Activated T-helper 9 cell treated with anti-CD3 and anti-CD28 coated beads, Interleukin-2, amount 50 U/mL, for 16 hours (primary cell): ENCODE measurements at regions not wholly inside any gene's neighbourhood (a gene's known extent, or its start where the extent isn't known, plus 50 kb on each side); places are given as distances from the start of the nearest gene placed in this dataset.
"Not testable (repeated sequence)": the region's sequence is repeated elsewhere in the genome, so short reads cannot be mapped to it uniquely, and the experiment has no call there.

Source experiments
- DNase-seq: peaks from one replicate; pipeline ENCODE4 v3.0.0-alpha.2; 2020; ENCODE audit warnings: low read depth

DNA sequence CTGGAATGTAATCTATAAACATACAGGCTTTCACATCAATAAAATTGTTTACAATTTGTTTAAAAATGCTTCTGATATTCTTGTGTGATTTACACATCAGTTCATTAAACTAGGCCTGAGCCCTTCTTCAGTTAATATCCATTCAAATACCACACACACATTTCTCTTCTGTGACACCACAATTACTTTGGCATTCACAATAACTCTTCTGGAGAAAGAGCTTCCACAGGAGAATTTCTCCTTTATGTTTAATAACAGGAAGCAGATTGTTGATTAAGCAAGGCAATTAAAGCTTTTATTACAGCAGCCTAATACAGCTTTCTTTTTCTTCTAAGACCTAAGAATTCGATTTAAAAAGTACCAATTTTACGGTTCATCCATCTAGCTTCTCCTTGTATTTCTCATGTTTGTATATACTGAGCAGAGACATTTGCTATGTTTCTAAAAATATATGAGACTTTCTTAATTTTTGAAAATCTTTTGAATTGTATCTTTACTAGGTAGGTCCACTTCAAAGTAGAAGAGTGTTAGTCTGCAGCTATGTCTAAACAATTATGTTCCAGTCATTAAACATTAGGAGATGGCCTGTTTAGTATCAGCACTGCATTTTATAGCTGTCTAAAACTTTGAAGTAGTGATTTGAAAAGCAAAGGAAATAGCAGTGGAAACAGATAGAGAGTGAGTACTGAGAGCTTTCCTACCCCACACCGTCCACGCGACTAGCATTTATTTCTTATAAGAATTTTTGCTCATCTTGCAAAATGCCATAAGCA, 511.1 kb upstream of the UBE2E2 start:
- DNase-seq: no peak

- no peak for DNase-seq
These were observed 502.3 kb upstream of the UBE2E2 start for GRCh38 chr3:22700876-22701275.

GRCh38 chr3:22704166-22704565, 499.0 kb upstream of the UBE2E2 start:
- DNase-seq: no peak

GRCh38 chr3:22704571-22705354, 498.4 kb upstream of the UBE2E2 start:
- DNase-seq: no peak

DNA sequence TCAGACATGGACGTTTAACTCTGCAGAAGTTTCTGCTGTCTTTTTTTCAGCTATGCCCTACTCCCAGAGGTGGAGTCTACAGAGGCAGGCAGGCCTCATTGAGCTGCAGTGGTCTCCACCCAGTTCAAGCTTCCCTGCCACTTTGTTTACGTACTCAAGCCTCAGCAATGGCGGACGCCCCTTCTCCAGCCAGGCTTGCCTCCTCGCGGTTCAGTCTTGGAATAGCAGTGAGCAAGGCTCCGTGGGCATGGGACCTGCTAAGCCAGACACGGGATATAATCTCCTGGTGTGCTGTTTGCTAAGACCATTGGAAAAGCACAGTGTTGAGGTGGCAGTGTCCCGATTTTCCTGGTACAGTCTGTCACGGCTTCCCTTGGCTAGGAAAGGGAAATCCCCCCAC, 496.2 kb upstream of the UBE2E2 start:
- not testable (repeated sequence) for DNase-seq

DNA sequence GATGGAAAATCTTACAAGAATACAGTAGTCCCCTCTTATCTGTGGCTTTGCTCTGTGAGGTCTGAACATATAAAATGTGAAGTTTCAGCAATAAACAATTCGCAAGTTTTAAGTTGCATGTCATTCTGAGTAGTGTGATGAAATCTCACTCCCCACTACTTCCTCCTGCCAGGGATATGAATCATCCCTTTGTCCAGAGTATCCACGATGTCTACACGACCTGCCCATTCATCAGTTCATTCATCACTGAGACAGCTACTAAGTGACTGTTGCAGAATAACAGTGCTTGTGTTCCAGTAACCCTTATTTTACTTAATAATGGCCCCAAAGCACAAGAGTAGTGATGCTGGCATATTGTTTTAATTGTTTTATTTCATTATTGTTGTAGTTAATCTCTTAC, 489.2 kb upstream of the UBE2E2 start:
- DNase-seq: no peak

DNA sequence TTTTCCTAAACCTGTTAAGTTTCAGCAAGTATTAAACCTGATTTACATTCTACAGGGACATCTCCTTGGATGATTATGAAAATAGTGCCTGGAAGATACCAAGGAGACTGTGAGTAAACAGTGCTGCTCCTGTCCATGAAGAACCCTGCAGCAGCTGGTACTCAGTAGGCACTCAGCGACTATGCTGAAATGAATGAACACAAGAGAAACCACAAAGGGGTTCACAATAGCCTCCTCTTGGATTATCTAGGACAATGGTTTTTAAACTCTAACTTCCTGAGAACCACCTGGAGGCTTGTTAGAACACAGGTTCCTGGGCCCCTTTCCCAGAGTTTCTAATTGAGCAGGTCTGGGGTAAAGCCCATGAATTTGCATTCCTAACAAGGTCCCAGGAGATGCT, 488.4 kb upstream of the UBE2E2 start:
- DNase-seq: no peak

- DNase-seq: no peak
These were observed 482.5 kb upstream of the UBE2E2 start for GRCh38 chr3:22720596-22720995.

GRCh38 chr3:22724420-22724819, 478.7 kb upstream of the UBE2E2 start:
- DNase-seq: no peak

DNA sequence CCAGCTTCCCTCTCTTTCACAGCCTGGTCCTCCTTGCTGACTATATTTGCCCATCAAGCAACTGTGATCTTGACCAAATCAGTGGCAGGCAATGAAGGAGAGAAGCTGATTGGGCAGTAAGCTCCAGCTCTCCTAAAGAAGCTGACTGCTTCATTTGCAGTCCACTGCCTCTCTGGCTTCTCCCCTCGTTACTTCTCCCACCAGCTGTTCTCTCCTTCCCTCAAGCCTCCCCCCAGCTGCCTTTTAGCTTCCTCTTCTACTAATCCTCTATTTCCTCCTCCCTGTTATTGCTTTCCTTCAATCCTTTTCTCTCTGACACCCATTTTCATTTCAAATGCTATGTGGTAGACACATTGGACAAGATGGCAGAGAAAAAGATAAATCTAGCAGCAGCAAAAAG, 474.7 kb upstream of the UBE2E2 start:
- DNase-seq: no peak

DNA sequence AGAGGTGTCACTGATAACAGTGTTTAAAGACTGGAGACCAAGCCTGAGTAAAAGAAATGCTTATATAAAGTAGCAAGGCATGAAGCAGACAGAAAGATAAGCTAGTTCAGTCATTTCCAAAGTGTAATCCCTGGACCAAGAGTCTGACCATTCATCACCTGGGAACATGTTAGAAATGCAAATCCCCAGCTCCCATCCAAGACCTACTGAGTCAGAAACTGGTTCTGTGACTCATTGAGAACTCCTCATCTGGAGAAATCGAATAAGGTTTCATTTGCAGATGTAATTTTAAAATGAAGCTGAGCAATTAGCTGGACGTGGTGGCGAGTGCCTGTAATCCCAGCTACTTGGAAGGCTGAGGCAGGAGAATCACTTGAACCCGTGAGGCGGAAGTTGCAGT, 473.9 kb upstream of the UBE2E2 start:
- DNase-seq: no peak

DNA sequence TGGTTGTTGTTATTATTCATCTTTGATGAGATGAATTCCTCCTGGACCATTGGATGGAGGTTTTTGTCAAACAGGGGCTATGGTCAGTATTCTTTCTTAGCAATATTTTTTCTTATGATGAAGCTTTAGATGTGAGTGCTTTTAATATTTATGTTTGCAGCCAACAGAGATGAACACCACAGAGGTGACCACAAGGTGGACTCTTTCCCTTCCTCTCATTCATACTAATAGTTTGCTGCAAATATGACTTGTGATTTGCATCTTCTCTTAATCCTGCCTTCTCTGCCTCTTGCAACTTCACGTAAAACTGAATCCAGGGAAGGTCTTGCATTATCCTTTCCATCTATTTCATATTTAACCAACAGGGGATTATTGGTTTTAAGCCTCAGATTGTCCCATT, 473.1 kb upstream of the UBE2E2 start:
- DNase-seq: no peak

GRCh38 chr3:22730701-22731100, 472.4 kb upstream of the UBE2E2 start:
- no peak for DNase-seq

DNA sequence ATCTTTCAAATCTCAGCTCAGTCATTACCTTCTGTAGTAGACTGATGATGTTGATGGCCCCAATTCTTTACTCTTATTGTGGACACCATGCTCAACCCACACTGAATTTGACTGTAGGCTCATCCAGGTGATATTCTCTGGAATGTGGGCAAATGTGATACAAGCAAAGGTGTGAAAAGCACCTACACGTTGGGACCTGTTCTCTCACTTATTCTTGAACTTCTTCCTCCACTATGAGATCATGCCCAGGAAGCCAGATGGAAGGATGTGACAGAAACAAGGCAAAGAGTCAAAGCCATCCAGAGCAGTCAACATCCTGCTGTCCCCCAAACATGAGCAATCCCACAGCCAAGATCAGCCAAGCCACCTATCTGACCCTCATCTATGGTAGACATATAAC, 471.2 kb upstream of the UBE2E2 start:
- no peak for DNase-seq

- no peak for DNase-seq
These were observed 470.5 kb upstream of the UBE2E2 start for GRCh38 chr3:22732641-22733040.

- no peak for DNase-seq
These were observed 468.9 kb upstream of the UBE2E2 start for GRCh38 chr3:22734207-22734606.

GRCh38 chr3:22734756-22735155, 468.4 kb upstream of the UBE2E2 start:
- DNase-seq: no peak

GRCh38 chr3:22735373-22735772, 467.8 kb upstream of the UBE2E2 start:
- DNase-seq: no peak

DNA sequence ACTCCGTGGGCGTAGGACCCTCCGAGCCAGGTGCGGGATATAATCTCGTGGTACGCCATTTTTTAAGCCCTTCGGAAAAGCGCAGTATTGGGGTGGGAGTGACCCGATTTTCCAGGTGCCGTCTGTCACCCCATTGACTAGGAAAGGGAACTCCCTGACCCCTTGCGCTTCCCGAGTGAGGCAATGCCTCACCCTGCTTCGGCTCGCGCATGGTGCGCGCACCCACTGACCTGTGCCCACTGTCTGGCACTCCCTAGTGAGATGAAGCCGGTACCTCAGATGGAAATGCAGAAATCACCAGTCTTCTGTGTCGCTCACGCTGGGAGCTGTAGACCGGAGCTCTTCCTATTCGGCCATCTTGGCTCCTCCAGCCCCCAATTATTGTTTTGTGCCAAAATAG, 459.7 kb upstream of the UBE2E2 start:
- not testable (repeated sequence) for DNase-seq

DNA sequence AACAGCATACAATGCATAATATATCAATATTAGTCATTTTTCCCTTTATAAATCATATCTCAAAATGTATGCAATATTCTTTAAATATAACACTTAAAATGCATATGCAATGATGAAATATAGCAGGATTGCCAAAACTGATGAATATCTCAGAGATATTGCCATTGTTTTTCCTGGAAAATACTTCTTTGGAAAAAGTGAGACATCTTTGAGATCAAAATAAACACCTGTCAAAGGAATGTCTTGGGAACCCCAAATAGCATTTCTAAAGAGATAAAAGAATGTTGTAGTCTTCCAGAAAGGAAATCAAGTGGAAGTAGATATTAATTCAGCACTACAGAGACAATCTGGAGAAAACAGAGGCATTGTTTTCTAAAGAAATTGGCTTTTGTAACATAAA, 457.8 kb upstream of the UBE2E2 start:
- DNase-seq: no peak

DNA sequence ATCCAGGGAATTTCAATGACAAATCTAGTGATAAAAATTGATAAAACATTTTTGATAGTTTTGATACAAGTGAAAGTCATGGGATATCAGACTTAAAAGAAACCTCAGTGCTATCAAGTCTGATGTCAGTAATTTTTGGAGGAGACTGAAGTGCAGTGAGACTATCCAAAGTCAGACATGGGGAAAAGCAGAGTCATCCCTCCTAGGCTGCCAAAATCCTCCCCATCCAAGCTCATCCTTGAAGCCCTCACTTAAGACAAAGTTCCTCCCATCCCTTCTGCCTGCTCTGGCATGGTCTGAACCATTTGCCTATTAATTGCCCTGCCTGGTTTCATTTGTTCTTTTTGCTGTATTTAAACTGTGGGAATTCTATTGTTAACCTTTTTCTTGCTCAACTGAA, 456.9 kb upstream of the UBE2E2 start:
- no peak for DNase-seq

DNA sequence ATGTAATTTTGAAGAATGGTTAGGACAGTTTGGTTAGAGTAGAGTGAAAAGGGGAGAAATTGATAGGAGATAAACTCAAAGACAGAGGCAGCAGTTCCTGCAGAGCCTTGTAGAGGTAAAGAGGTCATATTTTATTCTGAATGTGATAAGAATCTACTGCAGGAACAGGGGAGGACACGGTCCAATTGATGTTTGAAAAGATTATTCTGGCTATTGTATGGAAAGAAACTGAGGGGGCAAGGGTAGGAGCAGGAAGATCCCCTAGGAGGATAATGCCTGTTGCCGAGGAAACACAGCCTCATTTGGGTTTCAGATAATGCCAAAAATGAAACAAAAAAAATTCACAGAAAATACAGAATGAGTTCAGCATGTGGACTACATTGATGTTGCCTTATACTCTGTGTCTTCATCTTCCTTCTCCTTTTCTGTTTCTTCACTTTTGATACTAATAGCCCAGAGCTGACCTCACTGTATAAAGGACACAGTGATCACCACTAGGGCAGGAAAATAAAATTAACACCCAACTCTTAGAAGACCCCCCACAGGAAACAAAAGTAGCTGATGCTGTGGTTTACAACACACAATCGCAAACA, 454.6 kb upstream of the UBE2E2 start:
- DNase-seq: no peak

DNA sequence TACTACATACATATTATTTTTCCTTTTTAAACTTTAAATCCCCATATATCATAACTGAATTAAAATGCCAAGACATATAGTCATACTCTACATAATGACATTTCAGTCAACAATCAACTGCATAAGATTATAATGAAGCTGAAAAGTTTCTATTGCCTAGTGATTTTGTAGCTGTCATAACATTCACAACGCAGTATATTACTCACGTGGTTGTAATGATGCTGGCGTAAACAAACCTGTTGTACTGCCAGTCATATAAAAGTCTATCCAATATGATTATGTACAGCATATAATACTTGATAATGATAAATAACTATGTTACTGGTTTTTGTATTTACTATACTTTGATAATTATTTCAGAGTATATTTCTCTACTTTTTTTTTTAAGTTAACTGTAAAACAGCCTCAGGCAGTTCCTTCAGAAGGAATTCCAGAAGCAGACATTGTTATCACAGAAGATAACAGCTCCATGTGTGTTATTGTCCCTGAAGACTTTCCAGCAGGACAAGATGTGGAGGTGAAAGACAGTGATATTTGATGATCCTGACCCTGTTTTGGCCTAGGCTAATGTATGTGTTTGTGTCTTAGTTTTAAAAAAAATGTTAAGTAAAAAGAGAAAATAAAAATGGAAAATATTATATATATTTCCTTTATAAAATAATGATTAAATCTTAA, 443.4 kb upstream of the UBE2E2 start:
- no peak for DNase-seq
